RPMI7951 (cell line): ENCODE measurements at regions not wholly inside any gene's neighbourhood (a gene's known extent, or its start where the extent isn't known, plus 50 kb on each side); places are given as distances from the start of the nearest gene placed in this dataset.
"Not testable (repeated sequence)": the region's sequence is repeated elsewhere in the genome, so short reads cannot be mapped to it uniquely, and the experiment has no call there.

Experiments
- DNase-seq: peaks from one replicate; pipeline ENCODE4 v3.0.0-alpha.2; 2012; ENCODE audit warnings: low read depth

DNA sequence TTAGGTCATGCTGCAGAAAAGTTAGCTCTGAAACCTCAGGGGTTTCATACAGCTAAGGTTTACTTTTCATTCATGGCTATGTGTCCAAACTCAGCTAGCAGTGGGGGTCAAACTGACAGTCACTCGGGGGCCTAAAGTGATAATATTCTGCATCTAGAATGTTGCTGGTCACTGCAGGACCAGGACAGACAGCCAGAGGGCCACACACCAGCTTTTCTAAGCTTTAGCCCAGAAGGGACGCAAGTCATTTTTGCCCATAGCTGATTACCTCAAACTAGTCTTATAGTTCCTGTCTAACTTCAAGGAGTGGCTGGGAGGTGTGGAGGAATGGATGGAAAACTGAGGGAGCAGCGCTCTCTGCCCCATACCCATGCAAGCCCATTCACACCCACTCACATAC is 163.0 kb upstream of the NLRP1 start:
- DNase-seq = no peak

DNA sequence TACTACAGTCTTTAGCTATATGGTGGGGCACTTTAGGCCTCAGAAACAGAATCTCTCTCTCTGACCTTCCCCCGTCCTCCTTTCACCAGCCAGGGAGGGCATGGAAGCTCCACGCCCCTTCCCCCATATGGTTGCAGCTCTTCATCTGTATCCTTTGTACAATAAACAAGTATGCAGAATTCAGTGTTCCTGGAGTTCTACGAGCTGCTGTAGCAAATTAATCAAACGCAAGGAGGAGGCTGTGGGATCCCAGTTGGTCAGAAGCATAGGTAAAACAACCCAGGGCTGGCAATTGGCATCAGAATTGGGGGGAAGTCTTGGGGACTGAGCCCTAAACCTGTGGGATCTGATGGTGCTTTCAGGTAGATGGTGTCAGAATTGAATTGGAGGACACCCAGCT is 163.7 kb upstream of the NLRP1 start:
- DNase-seq = no peak

DNA sequence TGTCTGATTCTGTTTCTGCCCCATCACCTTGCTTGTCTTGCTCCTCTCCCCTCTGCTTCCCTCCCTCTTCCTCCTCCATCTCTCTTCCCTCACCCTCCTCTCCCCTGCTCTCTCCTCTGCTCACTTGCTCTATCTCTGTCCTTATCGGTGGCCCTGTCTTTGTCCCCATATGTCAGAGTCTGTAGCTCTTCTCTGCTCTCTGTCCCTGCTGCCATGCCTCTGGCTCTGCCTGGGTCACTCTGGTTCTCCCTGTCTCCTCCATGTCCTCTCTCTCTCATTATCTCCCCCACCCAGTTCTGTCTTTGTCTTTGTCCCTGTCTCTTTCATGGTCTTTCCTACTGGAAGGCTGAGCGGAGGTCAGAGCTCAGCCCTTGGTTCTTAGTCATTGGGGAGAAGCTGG is 169.1 kb upstream of the NLRP1 start:
- DNase-seq = no peak

DNA sequence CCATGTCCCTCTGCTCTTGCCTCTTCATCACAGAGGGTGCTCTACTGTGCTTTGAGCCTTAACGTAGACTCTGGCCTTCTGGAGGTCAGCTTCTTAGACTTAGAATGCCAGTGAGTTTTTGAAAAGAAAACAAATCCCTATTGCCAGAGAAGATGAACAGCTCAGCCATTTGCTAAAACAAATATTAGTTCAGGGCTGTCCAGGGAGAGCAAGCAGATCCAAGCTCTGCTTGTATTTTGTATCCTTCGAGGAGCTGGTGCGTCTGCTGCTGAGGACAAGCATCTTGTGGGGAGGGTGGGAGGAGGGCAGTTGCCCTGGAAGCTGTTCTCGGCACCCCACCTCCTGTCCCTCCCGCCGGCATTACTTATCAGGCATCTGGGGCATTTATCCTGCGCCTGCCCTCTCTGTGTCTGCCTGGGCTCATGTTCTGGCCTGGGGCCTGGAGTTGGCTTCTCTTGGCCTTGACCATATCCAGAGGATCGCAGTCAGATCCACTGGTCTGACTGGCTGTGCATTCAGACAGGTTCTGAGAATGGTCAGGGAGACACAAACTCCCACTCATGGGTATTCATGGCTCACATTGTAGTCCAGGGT is 173.1 kb upstream of the NLRP1 start:
- DNase-seq = no peak

DNA sequence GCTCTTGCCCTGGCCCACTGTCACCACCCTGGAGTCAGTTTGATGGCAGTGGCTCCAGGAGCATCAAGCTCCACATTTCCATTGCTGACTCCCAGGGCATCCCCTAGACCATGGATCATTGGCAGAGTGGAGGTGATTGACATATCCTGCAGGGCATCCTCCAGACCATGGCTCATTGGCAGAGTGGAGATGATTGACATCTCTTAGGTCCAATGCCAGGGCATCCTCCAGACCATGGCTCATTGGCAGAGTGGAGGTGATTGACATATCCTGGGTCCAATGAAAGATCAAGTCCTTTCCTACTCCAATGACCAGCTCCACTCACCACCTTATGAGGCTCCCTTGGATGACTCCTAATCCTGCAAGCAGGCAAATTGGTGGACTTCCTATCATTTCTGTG is 174.3 kb upstream of the NLRP1 start:
- peak; percentile 70 for DNase-seq

DNA sequence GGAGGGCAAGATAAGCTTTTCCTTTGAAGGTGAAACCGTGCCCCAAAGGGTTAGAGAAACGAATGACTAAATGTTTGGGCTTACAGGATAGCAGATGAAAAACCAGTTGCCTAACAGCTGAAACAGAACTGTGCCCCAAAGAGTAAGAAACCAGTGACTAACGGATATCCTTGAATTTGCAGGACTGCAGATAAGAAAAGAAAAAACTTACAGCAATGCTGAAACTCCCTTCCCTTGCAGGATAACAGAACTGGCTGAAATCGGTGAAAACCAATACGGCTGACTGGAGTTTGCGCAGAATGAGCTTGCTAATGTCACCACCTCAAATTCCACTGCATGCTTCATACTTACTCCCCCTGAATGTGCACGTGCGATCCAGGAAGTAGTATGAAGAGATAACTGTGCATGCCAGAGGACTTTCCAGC is 175.2 kb upstream of the NLRP1 start:
- DNase-seq = no peak

DNA sequence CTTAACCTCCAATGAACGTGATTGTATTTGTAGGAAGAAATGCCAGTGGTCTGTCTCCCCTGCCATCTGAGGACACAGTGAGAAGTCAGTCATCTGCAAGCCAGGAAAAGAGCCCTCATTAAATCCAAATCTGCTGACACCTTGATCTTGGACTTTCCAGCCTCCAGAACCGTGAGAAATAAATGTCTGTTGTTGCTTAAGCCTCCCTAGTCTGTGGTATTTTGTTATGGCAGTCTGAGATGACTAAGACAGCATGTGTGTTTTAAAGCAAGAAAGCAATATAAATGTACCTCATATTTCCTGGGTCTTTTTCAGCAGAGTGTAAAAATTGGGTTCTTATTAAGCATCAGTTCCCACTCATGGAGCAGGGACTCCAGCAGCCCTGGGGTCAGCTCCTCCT is 177.9 kb upstream of the NLRP1 start:
- no peak for DNase-seq

DNA sequence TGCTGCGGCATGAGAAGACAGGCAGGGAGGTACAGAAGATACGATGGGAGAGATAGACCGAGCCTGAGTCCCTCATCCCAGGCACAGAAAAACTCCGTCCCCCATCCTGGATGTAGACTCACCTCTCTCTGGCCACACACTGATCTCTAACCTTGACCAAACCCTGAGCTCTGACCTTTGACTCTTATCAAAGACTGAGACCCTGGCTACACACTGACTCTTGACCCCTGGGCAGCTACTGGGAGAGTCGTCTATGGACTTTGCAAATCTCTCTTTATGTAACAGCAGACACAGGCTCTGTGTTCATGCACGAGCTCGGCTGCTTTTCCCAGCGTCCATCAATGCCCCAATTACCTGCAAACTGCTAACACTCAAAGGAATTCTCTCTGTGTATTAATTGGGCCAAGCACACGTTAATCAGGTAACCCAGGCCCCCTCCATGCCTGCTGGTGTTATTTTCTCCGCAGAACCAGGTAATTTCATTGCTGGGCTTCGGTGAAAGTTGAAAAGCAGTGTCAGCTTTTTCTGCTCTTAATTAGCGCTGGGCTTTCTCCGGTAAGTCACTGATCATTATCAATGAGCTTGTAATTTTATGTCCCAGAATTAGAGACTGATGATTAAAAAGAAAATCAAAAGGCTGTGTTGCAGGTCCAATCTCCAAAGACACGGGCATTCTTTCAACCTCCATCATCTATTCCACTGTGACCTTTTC is 179.4 kb upstream of the NLRP1 start:
- no peak for DNase-seq

DNA sequence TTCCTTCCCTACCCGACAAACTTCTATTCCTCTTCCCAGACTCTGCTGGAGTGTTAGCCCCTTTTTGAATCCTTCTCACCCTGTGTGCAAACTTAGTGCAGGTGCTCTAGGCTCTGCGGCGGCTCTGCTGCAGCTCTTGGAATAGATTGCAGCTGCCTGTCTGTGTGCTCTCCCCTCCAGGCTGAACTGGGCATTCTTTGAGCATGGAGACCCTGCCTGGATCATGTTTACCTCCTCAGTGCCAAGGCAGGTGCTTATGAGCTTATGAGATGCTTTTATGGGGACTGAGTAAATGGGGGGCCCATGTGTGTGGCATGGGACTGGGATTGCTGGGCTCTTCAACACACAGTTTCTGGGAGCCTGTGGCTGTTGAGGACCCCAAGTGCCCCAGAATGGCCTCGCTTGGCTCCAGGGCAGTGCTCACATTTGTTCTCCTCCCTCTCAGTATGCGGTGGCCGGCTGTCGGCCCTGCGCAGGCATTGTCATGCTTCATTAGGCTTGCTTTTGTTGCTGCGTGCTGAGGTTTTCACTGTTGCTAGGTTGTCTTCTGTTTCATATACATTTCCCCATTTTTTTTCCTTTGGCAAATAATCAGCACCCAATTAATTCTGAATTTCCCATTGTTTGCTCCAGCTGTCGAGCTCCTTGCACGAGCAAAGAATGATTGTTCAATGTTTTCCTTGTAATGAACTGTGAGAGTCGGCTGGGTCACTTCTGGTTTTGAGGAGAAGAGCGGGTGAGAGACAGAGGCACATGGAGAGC is 185.5 kb upstream of the NLRP1 start:
- DNase-seq = no peak

DNA sequence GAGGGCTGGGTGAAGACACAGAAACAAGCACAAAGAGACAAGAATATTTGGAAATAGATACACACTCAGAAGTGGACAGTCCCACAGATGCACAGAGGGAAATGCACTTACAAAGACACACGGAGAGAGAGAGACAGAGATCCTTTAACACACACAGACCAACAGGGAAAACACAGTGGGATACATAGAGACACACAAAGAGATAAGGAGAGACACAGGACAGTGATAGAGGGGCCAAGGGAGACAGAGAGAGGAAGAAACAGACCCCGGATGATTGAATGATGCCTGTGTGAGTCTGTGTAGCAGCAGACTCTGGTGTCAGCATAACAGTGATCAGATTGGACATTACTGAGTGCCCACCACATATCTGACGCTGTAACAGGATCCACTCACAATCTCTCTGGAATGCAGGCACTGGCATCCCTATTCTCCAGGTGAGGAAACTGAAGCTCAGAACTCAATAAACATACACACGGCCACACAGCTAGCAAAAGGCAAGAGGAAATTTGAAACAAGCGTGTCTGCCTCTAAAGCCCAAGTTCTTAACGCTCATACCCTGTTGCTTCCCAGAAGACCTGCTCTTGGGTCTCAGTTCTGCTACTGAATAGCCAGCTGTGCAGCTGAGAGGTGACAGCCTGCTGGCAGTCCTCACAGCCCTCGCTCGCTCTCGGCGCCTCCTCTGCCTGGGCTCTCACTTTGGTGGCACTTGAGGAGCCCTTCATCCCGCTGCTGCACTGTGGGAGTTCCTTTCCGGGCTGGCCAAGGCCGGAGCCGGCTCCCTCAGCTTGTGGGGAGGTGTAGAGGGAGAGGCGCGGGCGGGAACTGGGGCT is 186.3 kb upstream of the NLRP1 start:
- DNase-seq = no peak

DNA sequence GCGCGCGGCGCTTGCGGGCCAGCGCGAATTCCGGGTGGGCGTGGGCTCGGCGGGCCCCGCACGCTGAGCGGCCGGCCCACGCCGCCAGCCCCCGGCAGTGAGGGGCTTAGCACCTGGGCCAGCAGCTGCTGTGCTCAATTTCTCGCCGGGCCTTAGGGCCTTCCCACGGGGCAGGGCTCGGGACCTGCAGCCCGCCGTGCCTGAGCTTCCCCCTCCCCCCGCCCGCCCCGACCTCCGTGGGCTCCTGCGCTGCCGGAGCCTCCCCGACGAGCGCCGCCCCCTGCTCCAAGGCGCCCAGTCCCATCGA is 186.9 kb upstream of the NLRP1 start:
- DNase-seq = not testable (repeated sequence)

DNA sequence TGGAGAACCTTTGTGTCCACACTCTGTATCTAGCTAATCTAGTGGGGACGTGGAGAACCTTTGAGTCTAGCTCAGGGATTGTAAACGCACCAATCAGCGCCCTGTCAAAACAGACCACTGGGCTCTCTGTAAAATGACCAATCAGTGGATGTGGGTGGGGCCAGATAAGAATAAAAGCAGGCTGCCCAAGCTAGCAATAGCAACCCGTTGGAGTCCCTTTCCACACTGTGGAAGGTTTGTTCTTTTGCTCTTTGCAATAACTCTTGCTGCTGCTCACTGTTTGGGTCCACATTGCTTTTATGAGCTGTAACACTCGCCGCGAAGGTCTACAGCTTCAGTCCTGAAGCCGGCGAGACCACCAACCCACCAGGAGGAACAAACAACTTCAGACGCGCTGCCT is 187.7 kb upstream of the NLRP1 start:
- not testable (repeated sequence) for DNase-seq

DNA sequence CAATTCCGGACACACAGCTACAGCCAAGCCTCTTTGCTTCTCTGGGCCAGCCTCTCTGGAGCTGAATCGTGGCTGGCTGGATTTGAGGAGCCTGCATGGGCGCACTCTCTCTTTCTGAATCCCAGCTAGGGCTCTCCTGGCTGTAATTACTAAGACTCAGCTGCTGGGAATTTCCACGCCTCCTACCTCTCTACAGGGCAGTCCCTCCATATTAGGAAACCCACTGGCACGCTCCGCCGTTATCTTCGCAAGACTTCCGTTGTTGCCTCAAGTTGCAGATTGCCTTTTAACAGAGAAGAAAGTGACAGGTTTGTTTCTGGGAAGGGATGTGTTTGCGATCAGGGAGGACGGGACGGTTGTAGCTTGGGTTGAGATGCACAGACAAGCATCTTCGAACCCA is 188.4 kb upstream of the NLRP1 start:
- DNase-seq = no peak

DNA sequence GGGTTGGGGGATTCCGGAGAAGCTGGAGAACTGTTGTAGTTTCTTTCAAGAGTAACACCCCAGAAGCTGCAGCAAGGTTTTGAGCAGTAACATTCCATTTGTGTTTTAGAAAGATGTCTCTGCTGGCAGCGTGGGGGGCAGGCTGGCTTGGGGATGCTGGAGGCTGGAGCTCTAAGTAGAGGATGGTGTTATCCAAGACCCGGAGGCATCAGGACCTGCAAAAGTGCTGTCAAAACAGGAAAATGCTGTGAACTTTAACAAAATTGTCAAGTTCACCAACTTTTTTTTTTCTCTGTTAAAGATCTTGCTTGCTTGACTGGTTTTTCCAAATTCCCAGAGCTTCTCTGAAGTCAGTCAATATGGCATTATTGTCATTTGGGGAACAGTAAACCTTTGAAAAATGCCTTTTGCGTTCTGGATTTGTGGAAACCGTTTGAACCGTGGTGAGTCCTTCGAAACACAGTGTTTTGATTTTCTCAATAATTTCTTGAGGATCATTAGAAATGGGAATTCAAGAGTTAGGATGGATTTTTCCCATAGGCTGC is 189.6 kb upstream of the NLRP1 start:
- DNase-seq = no peak

DNA sequence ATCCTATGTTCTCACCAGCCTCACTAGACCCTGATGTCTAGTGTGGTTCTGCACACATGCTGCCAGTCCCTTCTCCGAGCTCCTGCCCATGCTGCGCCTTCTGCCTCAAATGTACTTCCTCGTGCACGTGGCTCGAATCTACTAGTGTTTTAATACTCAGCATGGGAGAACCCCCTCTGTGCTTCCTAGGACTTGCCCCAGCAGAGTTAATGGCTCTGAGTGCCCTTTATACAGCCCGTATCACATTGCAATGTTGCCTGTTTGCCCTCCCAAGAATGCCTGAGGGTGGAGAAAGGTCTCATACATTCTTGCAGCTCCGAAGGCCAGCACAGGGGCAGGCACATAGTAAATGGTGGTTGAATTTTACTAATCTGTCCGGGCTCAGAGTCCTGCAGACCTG is 190.8 kb upstream of the NLRP1 start:
- no peak for DNase-seq

DNA sequence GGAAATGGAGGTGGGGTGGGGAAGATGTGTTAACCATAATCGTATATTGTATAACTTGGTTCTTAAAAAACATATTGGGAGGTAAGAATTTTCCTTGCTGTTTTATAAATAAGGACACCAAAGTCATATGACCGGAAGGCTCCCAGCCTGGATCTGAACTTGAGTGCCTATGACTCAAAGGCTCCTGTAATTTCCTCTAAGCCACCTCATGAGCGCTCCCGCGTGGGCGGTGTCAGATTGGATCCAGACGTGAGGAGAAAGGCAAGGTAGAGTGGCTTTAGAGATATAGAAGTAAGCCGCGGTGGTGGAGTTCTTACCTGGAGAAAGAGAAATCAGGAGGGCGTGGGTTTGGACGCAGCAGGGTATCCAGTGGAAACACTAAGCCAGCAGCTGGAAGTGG is 196.2 kb upstream of the NLRP1 start:
- peak; percentile 49 for DNase-seq

DNA sequence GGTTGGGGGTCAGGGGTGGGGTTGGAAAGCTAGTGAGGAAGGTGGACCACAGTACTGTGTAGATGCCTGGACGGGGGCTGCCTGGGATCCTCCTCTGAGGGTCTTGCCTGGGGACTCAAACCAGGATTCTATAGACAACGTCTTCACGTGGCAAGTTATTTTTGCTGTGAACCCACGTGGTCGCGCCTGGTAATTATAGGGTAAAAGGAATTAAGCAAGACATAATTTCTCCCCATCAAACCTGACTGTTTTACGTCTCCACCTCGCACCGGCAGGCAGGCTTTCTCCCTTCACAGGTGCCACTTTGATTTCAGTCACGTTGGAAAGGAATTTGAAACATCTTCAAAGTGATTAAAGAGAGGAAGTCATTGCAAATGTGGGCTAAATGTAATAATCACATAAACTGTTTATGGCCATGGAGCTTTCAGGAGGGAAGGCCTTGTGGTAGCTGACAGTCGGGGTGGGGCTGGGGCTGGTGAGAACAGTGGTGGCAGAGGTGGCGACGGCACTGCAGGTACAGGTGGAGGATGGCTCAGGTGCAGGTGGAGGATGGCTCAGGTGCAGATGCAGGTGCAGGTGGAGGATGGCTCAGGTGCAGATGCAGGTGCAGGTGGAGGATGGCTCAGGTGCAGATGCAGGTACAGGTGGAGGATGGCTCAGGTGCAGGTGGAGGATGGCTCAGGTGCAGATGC is 197.1 kb upstream of the NLRP1 start:
- no peak for DNase-seq

DNA sequence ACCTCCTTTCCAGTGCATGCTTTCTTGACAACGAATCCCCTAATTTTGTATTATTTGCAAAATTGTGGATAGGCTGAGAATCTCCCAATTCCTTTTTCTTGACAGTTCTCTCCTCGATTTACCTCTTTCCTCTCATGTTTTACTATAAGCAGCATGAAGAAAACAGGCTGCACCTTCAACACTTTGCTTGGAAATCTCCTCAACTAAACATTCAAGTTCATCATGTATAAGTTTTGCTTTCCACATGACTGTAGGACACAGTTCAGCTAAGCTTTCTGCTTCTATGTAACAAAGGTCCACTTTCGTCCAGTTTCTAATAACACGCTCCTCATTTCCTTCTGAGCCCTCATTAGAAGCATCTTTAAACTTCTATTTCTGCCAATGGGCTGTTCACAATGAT is 199.0 kb upstream of the NLRP1 start:
- DNase-seq = no peak

DNA sequence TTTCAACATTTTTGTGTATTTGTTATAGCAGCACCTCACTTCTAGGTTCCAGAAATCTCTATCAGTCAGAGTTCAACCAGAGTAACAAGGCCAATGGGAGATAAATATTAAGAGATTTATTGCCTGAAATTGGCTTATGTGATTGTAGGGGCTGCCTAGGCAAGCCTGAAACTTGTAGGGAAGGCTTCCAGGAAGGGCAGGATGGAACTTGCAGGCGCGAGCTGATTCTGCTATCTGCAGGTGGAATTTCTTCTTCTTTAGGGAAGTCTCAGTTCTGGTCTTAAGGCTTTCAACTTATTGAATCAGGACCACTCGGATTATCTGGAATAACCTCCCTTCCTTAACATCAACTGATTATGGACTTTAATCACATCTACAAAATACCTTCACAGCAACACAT is 199.5 kb upstream of the NLRP1 start:
- DNase-seq = no peak

DNA sequence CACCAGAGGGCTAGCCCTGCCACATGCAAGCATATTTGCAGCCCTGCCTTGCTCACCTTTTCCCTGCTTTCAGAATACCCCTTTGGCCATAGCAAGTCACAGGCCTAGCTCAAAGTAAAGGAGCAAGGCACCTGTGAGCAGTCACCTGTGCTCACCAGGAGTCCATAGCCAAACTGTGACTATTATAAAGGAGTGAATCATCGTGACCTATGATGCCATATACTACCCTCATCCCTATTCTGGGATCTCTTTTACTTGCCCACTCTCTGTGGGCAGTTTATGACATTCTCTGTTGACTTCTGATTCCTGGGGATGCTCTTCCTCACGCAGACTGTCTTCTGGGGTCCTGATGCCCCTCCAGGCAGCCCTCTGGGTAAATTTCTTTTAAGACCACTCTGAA is 200.5 kb upstream of the NLRP1 start:
- DNase-seq = no peak

DNA sequence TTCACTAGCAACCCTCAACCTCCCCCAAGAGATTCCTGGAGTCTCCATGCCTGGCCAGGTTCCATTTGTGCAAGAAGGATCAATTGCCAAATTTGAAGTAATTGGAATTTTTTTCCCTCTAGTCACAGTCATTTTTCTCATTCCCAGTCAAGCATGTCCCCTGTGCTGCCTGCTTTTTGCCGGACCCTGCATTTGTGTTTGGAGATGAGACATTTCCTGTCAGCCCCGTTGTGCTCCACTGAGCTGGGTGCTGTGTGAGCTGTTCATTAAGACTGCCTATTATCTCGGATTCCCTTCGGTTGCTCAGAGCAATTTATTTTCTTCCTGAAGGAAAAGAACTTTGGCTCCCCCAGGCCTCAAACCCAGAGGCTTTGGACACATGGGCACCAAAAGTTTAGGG is 201.0 kb upstream of the NLRP1 start:
- DNase-seq = peak; percentile 59
